HepG2 (cell line): ENCODE measurements at regions not wholly inside any gene's neighbourhood (a gene's known extent, or its start where the extent isn't known, plus 50 kb on each side); places are given as distances from the start of the nearest gene placed in this dataset.

Experiments
- ATAC-seq: fragments of 200-7000 bp; cut with Tn5 transposase; 3 replicates; pipeline ENCODE4 v1.9.1; 2020; ENCODE audit warnings: mild to moderate bottlenecking, moderate library complexity
- BruUV-seq: library from RNA; stranded (reverse); fragments of 400-500 nt; replicated peaks from 2 replicates; lab custom pipeline; 2021; lab: Mats Ljungman, UMichigan
- CTCF ChIA-PET: fragments of 300-600 bp; formaldehyde crosslinking; extraction: SDS; loops from one replicate; lab custom pipeline; 2021; ENCODE audit warnings: low total read pairs, inconsistent platforms, low intra/inter-chr PET ratio; lab: Yijun Ruan, JAX
- POLR2A ChIA-PET: fragments of 350-600 bp; sonication (Branson Sonifier 250); formaldehyde crosslinking; loops from one replicate; lab custom pipeline; 2020; ENCODE audit warnings: antibody characterized with exemption, inconsistent platforms; lab: Yijun Ruan, JAX
- DNase-seq: peaks from one replicate; pipeline ENCODE4 v3.0.0-alpha.2; 2015; ENCODE audit warnings: low spot score
- FAIRE-seq: peaks from 3 replicates; lab custom pipeline; 2011; peaks lifted over from hg19 to GRCh38; lab: Jason Lieb, UNC
- H2AFZ ChIP-seq: one replicate; pipeline ENCODE4 v1.6.1; 2011; ENCODE audit warnings: low read length, inconsistent platforms
- H3K27ac ChIP-seq: fragments of 300-600 bp; 3 replicates; pipeline ENCODE4 v1.8.0; 2011; ENCODE audit warnings: mixed run types, mild to moderate bottlenecking, mixed read lengths, low read length, inconsistent platforms; ENCODE audit not compliant: insufficient read depth; ENCODE audit errors: extremely low read length
- H3K27me3 ChIP-seq, 2 experiments: fragments of 200-600 bp in 1 of 2; 2 replicates in 1 of 2; 3 replicates in 1 of 2; pipeline versions ENCODE4 v1.6.0 to v1.8.0; 2011; ENCODE audit warnings: low read length in 2 of 2, mild to moderate bottlenecking in 2 of 2, moderate library complexity in 2 of 2, inconsistent platforms in 1 of 2; ENCODE audit not compliant: insufficient read depth in 2 of 2, control insufficient read depth in 1 of 2
- H3K36me3 ChIP-seq, 2 experiments: fragments of 200-600 bp in 1 of 2; replicated peaks in 1 of 2; 2 replicates in 1 of 2; 3 replicates in 1 of 2; pipeline versions ENCODE4 v1.5.1 to v1.8.0; 2011; ENCODE audit warnings: low read length in 2 of 2, inconsistent platforms in 1 of 2; ENCODE audit not compliant: insufficient read depth in 2 of 2, control insufficient read depth in 1 of 2
- H3K4me1 ChIP-seq: 2 replicates; pipeline ENCODE4 v1.5.1; 2012; ENCODE audit warnings: low read length, inconsistent platforms; ENCODE audit not compliant: insufficient read depth
- H3K4me2 ChIP-seq: 2 replicates; pipeline ENCODE4 v1.6.0; 2011; ENCODE audit warnings: low read depth, low read length, inconsistent platforms
- H3K4me3 ChIP-seq, 3 experiments: fragments of 200-600 bp in 1 of 3; sonication (generic), shearing (Covaris generic) in 1 of 3; replicated peaks in 1 of 3; 2 replicates each; pipeline ENCODE4 v1.5.1; 2011 to 2016; ENCODE audit warnings: low read length in 3 of 3, inconsistent platforms in 2 of 3, low read depth in 2 of 3, mild to moderate bottlenecking in 2 of 3, control low read depth in 1 of 3, mixed read lengths in 1 of 3; ENCODE audit not compliant: insufficient read depth in 1 of 3
- H3K79me2 ChIP-seq: one replicate; pipeline ENCODE4 v1.6.1; 2011; ENCODE audit warnings: low read length, inconsistent platforms; ENCODE audit not compliant: insufficient read depth
- H3K9ac ChIP-seq: 2 replicates; pipeline ENCODE4 v1.6.0; 2011; ENCODE audit warnings: mild to moderate bottlenecking, low read depth, low read length, inconsistent platforms; ENCODE audit not compliant: insufficient read depth
- H3K9me3 ChIP-seq: 2 replicates; pipeline ENCODE4 v1.5.1; 2012; ENCODE audit warnings: mild to moderate bottlenecking, low read length
- H4K20me1 ChIP-seq: 2 replicates; pipeline ENCODE4 v1.6.0; 2011; ENCODE audit warnings: inconsistent platforms, mild to moderate bottlenecking, low read length, moderate library complexity; ENCODE audit not compliant: insufficient read depth
- GLMP ChIP-seq: sonication (generic); formaldehyde crosslinking; IDR thresholded peaks from 2 replicates; pipeline ENCODE4 v1.9.0; 2021; ENCODE audit warnings: missing genetic modification reagents, mild to moderate bottlenecking, borderline replicate concordance
- PRPF4 ChIP-seq: fragments of 200-400 bp; formaldehyde crosslinking; IDR thresholded peaks from 2 replicates; pipeline ENCODE4 v1.6.1; 2016; ENCODE audit warnings: low read length, low read depth; ENCODE audit not compliant: poor library complexity, severe bottlenecking
- RBM22 ChIP-seq: fragments of 200-400 bp; formaldehyde crosslinking; optimal IDR thresholded peaks from 2 replicates; pipeline ENCODE3; 2017; ENCODE audit warnings: mild to moderate bottlenecking, low read length, moderate library complexity
- ZBTB25 ChIP-seq: IDR thresholded peaks from 2 replicates; pipeline ENCODE4 v1.6.1; 2018; ENCODE audit warnings: missing genetic modification reagents
- ZC3H4 ChIP-seq: sonication (generic); formaldehyde crosslinking; IDR thresholded peaks from 2 replicates; pipeline ENCODE4 v1.4.0; 2020; ENCODE audit warnings: missing genetic modification reagents, borderline replicate concordance
- ZFYVE20 ChIP-seq: sonication (generic); formaldehyde crosslinking; IDR thresholded peaks from 2 replicates; pipeline ENCODE4 v1.8.0; 2023; ENCODE audit warnings: low read depth, mild to moderate bottlenecking, moderate library complexity, missing genetic modification reagents, borderline replicate concordance
- ZNF773 ChIP-seq: sonication (generic); formaldehyde crosslinking; IDR thresholded peaks from 2 replicates; pipeline ENCODE4 v1.4.0; 2020; ENCODE audit warnings: missing genetic modification reagents, borderline replicate concordance
- WGBS: methylation state at CpG from one replicate; pipeline ENCODE4 v1.1.6; 2017; ENCODE audit warnings: low lambda C conversion rate; 5-methylcytosine and 5-hydroxymethylcytosine counted together
- in situ Hi-C: cut with HindIII; loops from 2 replicates; pipeline ENCODE4 v1.10.0; 2017; ENCODE audit warnings: low pct_unique_long_range_greater_than_20kb; ENCODE audit not compliant: extremely low pct_ligation_motif_present
- intact Hi-C: fragments of 100-400 bp; cut with micrococcal nuclease; formaldehyde crosslinking; loops from one replicate; pipeline ENCODE4 v1.10.0; 2022; ENCODE audit not compliant: unreplicated experiment
- TF ChIP-seq, protein P1 (sequence below): sonication (generic); formaldehyde crosslinking; IDR thresholded peaks from 2 replicates; pipeline ENCODE4 v1.8.0; 2022; ENCODE audit warnings: mild to moderate bottlenecking, missing genetic modification reagents; ENCODE audit not compliant: insufficient replicate concordance

GRCh38 chr13:80612804-80613203 is 271.9 kb upstream of the SPRY2 start:
- Histone ChIP-seq H3K4me1 (no peaks in the 10 kb centered on the region), H3K27ac (no peak overlapping the region), H3K9ac (no peak overlapping the region), H3K4me2 (no peak overlapping the region), H2AFZ (no peak overlapping the region), H4K20me1 (no peaks in the 10 kb centered on the region), H3K9me3 (no peaks in the 10 kb centered on the region; the same call in 1 of the 2 replicates), H3K36me3 (no peaks in the 10 kb centered on the region), H3K79me2 (no peaks in the 10 kb centered on the region), H3K4me3 (no peak overlapping the region), H3K27me3 (no peaks in the 10 kb centered on the region)
- FAIRE-seq (no peak), ATAC-seq (no peak), DNase-seq (no peak)
- ChIA-PET POLR2A (no interaction called here), CTCF (no interaction called here)
- in situ Hi-C loops (no loop called here), intact Hi-C loops (no loop called here)
- TF ChIP-seq ZFYVE20 (CRISPR knock-in tag) (no peak), ZNF773 (CRISPR knock-in tag) (no peak), GLMP (no peak), RBM22 (no peak), ZC3H4 (CRISPR knock-in tag) (no peak), ZBTB25 (no peak), PRPF4 (no peak)
- TF ChIP-seq, protein P1, sequence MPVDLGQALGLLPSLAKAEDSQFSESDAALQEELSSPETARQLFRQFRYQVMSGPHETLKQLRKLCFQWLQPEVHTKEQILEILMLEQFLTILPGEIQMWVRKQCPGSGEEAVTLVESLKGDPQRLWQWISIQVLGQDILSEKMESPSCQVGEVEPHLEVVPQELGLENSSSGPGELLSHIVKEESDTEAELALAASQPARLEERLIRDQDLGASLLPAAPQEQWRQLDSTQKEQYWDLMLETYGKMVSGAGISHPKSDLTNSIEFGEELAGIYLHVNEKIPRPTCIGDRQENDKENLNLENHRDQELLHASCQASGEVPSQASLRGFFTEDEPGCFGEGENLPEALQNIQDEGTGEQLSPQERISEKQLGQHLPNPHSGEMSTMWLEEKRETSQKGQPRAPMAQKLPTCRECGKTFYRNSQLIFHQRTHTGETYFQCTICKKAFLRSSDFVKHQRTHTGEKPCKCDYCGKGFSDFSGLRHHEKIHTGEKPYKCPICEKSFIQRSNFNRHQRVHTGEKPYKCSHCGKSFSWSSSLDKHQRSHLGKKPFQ (CRISPR knock-in tag), result no peak
- 0% methylated on average over 3 of the region's 6 CpGs for WGBS
- BruUV-seq, result no TSS peak
